ENCODE measurements at regions not wholly inside any gene's neighbourhood (a gene's known extent, or its start where the extent isn't known, plus 50 kb on each side); places are given as distances from the start of the nearest gene placed in this dataset.

- TF ChIP-seq POLR2A (IDR thresholded peaks at IDR 0.05) (no peak), CTCF (IDR thresholded peaks at IDR 0.05) (no peak)
Measured at GRCh38 chr10:92750791-92751533, 61.2 kb downstream of the HHEX start.
